Motor neuron (in vitro differentiated cells): ENCODE measurements at regions not wholly inside any gene's neighbourhood (a gene's known extent, or its start where the extent isn't known, plus 50 kb on each side); places are given as distances from the start of the nearest gene placed in this dataset.

Source experiments
- ATAC-seq, 8 experiments: fragments of 200-7000 bp; cut with Tn5 transposase; replicated peaks in 6 of 8; 2 replicates each; pipeline ENCODE4 v1.8.0; 2021; ENCODE audit warnings: mild to moderate bottlenecking in 8 of 8, moderate library complexity in 8 of 8
- H3K27ac ChIP-seq, 2 donors: fragments of 250-450 bp; sonication (Bioruptor Pico); 2 replicates each; pipeline ENCODE4 v1.9.0; 2021; ENCODE audit warnings: antibody characterized with exemption in 2 of 2, mild to moderate bottlenecking in 2 of 2, moderate library complexity in 1 of 2
- H3K4me1 ChIP-seq, 2 donors: fragments of 250-450 bp; sonication (Bioruptor Pico); replicated peaks in 1 of 2; 2 replicates each; pipeline ENCODE4 v1.6.1; 2021; ENCODE audit warnings: antibody characterized with exemption in 2 of 2, mild to moderate bottlenecking in 2 of 2, moderate library complexity in 1 of 2
- H3K4me3 ChIP-seq, 5 donors: fragments of 250-450 bp; sonication (Bioruptor Pico); 2 replicates each; pipeline ENCODE4 v1.9.0; 2021; ENCODE audit warnings: antibody characterized with exemption in 5 of 5, mild to moderate bottlenecking in 5 of 5, moderate library complexity in 4 of 5
- WGBS, 10 experiments: fragments of 450-650 bp; shearing (Covaris generic); methylation state at CpG; one replicate each; pipeline ENCODE4 v1.0.0; 2022; 5-methylcytosine and 5-hydroxymethylcytosine counted together
- in situ Hi-C, 9 experiments: fragments of 400-800 bp; cut with MboI; loops; one replicate each; pipeline ENCODE4 v1.15.0; 2021; ENCODE audit warnings: low sequenced_read_pairs in 9 of 9, low pct_unique_long_range_greater_than_20kb in 2 of 9; ENCODE audit not compliant: unreplicated experiment in 9 of 9

DNA sequence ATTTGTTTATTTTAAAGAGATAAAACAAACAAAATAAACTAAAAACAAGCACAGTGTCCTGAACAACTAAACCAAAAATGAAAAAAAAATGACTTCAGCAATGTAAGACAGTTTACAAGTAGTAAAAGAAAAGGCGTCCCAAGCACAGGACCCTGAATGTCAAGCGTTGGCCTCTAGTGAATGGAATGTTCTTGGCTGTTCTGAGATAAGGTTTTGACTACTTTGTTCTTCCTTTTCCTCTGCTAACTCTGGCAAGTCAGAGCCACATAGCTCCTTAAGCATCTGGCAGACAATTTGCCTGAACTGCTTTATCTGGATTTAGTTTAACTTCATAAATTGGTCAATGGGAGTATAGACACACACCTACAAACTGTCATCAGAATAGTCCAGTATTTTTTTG lies 655.2 kb downstream of the ANXA1 start:
- in situ Hi-C loops: no loop called here
- Histone ChIP-seq H3K27ac (no peak overlapping the region), H3K4me1 (no peaks in the 10 kb centered on the region), H3K4me3 (no peak overlapping the region)
- 0 to 100% (median 76%) methylated on average over 1 to 2 of the region's 2 CpGs for WGBS, 10 experiments
- ATAC-seq: no peak

DNA sequence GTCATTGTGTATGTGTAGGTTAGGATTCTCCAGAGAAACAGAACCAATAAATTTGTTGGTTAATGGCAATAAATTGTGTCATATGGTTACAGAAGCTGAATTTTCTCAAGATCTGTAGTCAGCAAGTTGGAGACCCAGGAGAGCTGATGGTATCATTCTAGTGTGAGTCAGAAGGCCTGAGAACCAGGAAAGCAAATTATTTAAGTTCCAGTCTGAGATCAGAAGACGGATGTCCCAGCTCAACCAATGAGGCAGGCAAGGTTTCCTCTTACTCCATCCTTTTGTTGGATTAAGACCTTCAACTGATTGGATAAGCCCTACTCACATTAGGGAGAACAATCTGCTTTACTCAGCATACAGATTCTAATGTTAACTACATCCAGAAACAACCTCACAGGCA lies 656.3 kb downstream of the ANXA1 start:
- ATAC-seq: peak in 1 of 8 experiments; percentile 53
- in situ Hi-C loops: no loop called here
- 14 to 100% (median 100%) methylated on average over 1 of the region's 1 CpG; no CpG with 5 or more reads in 5 of the 10 experiments for WGBS, 10 experiments

DNA sequence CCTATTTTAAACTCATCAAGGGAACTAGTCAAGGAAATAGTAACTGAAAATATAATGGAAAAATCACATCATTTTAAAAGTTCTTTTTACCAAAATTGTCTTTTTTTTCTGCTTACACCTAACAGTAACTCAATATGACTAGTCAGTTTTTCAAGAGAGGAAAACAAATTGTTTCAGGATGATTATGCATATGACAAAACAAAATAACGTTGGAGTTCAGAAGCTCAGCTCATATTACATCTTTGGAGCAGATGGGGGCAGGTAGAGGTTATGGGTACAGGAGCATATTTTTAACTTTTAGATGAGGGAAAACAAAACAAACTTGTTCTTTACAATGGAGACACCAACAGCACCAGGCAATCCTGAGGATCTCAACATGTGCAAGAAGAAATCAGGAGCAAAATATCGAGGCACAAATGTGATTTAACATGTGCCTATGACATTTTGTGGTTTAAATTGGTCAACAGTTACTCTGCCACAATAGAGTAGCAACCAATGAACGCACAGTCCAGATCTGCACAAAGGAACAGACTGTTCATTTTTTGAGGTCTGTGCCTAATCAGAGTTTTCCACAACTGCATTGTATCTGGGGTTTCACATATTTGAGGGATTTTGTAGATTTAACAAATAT lies 659.0 kb downstream of the ANXA1 start:
- 0 to 100% (median 57%) methylated on average over 1 to 3 of the region's 3 CpGs for WGBS, 10 experiments
- no peak for ATAC-seq

More for the DNA sequence above, 656.3 kb downstream of the ANXA1 start:
- Histone ChIP-seq H3K4me1 (no peaks in the 10 kb centered on the region), H3K4me3 (no peak overlapping the region), H3K27ac (no peak overlapping the region)

DNA sequence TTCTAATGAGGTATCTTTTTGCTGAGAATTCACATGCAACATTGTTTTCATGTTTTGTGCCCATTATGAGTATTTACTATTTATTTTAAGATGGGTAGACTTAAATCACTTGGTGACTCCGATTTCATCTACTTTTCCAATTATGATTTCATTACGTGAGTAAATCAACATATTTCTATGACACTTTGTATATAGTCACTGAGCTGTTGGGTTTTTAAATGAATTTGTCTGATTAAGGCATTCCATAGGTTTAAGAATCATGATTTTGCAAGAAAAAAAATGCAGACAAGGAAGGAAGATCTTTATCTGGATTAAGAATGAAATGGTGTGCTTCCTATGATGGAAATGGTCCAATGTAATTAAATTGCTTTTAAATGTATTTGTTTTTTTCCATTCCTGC lies 661.9 kb downstream of the ANXA1 start:
- no peak overlapping the region for H3K4me3 ChIP-seq
- no peaks in the 10 kb centered on the region for H3K4me1 ChIP-seq
- WGBS, 10 experiments: 0 to 100% (median 39%) methylated on average over 1 to 2 of the region's 2 CpGs; no CpG with 5 or more reads in 2 of the 10 experiments
- in situ Hi-C loops: no loop called here
- ATAC-seq: no peak
- no peak overlapping the region for H3K27ac ChIP-seq

More for the DNA sequence above, 659.0 kb downstream of the ANXA1 start:
- in situ Hi-C loops: no loop called here
- Histone ChIP-seq H3K27ac (no peak overlapping the region), H3K4me1 (no peaks in the 10 kb centered on the region), H3K4me3 (no peak overlapping the region)

DNA sequence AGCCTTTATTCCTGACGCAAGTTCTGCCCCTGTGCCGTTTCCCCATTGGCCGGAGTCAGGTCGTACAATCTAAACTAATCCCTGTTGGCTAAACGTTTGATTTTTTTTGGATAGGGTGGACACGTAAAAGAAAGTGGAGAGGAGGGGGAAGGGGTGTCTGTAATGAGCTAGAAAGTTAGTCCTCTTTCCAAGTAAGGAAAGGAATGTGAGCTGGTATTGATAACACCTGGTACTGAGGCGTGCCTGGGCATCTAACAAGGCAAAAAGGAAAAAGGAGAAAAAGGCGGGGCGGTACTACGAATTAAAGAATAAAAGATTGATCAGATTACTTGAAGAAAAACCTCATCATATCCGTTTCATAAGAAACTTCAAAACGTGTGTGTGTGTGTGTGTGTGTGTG lies 665.2 kb downstream of the ANXA1 start:
- ATAC-seq: no peak
- Histone ChIP-seq H3K4me1 (no peaks in the 10 kb centered on the region), H3K27ac (no peak overlapping the region), H3K4me3 (no peak overlapping the region)
- 38 to 95% (median 58%) methylated on average over 1 to 12 of the region's 12 CpGs; no CpG with 5 or more reads in 1 of the 10 experiments for WGBS, 10 experiments
- in situ Hi-C loops: no loop called here

DNA sequence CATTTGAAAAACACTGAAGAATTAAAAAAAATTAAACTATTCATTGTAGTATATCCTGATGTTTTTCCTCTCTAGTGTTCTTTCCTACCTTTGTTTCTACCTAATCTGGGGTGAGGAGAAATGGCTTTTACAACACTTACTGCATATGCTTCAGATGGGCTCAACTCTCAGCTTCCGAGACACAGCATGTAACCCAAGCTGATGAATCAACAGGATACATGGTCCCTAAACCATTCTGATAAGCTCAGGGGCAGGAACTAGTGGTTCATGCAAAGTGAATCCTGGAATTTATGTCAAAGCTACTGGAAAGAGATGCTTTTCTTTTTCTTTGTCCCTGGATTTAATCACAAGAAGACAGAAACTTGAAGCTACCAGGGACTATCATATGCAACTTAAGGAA lies 672.5 kb upstream of the RORB start:
- Histone ChIP-seq H3K4me1 (no peaks in the 10 kb centered on the region), H3K4me3 (no peak overlapping the region), H3K27ac (no peak overlapping the region)
- ATAC-seq: no peak
- in situ Hi-C loops: no loop called here
- 0 to 100% (median 59%) methylated on average over 1 of the region's 1 CpG for WGBS, 10 experiments

DNA sequence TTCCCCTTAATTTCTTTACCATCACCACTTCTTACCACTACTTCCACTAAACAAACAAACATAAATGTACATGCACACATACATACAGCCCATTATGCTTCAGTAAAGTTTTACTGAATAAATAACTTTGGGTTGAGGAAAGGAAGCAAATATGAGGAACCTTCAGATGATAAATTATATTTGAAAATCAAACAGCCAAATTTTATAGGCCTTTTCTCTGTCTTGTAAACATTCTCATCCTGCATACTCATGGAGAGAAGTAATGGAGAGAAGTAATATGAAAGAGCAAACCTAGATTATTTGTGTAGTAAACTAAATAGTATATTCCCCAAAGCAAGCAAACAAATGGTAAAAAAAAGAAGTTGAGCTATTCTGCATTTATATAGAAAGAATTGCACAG lies 658.3 kb upstream of the RORB start:
- no peak for ATAC-seq
- no peak overlapping the region for H3K4me3 ChIP-seq
- in situ Hi-C loops: no loop called here
- H3K4me1 ChIP-seq: peaks cover 2% of the 10 kb centered on the region in 2 donors
- H3K27ac ChIP-seq: no peak overlapping the region

DNA sequence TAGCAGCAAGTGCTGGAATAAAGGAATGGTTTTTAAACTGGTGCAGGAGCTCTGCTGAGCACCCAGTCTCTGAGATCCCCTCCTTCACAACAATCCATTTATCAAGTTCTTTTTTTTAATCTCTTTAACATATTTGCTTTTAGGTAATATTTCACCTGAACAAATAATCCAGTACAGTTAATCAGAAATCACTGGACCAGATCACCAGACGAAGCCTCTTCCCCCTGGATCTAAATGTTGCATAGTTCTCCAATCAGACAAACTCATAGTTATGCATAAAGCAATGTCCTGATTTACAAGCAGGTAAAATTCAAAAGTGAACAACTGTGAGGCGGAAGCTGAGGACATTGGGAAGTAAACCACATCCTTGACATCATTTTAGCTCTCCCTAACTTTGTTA lies 657.7 kb upstream of the RORB start:
- 10 to 100% (median 62%) methylated on average over 2 of the region's 2 CpGs; no CpG with 5 or more reads in 2 of the 10 experiments for WGBS, 10 experiments
- Histone ChIP-seq H3K27ac (no peak overlapping the region), H3K4me1 (peaks cover 6 to 8% of the 10 kb centered on the region in 2 donors), H3K4me3 (no peak overlapping the region)
- in situ Hi-C loops: no loop called here
- no peak for ATAC-seq

DNA sequence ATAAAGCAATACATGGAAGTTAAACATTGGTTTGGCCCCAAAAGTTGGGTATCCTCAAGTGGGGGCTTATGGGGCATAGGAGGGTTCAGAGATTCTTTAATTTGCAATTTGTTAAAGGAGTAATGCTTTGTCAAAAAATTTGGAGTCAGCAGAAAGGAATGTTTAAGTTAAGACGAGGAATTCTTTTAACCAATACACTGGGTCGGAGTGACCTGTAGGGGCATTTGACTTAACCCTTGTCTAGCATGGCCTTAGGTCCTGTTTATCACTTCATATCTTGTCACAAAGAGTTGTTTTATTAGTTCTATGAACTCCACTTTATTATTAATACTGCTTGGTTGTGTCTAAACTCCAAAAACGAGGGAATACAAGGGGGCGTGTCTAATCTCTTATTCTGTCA lies 656.1 kb upstream of the RORB start:
- H3K27ac ChIP-seq: no peak overlapping the region
- peaks cover 6 to 12% of the 10 kb centered on the region in 2 donors for H3K4me1 ChIP-seq
- in situ Hi-C loops: no loop called here
- 30 to 94% (median 72%) methylated on average over 1 to 4 of the region's 4 CpGs for WGBS, 10 experiments
- H3K4me3 ChIP-seq: no peak overlapping the region
- ATAC-seq: no peak

DNA sequence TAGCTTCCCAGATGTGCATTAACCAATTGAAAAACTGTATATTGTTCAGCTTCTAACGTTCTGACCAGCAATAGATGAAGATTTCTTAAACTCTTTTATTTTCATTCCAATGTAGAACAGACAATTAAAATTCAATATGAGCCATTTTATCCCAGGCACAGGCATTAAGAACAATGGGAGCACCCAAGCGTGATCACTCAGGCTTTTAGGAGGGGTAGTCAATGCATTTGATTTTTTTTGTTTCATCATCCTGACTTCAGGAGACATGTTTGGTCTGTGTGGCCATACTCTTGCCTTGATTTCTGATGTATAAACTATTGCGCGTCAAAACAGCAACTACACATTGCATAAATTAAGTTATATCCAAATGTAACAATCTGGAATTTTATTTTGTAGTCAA lies 653.0 kb upstream of the RORB start:
- no peak overlapping the region for H3K4me3 ChIP-seq
- ATAC-seq: peak in 4 of 8 experiments; percentile 57 to 69 (median 61)
- H3K4me1 ChIP-seq: peaks cover 6 to 22% of the 10 kb centered on the region in 2 donors
- in situ Hi-C loops: no loop called here
- whole genome bisulfite sequencing, 10 experiments: 54 to 94% (median 70%) methylated on average over 1 to 4 of the region's 4 CpGs; no CpG with 5 or more reads in 1 of the 10 experiments
- H3K27ac ChIP-seq: no peak overlapping the region

DNA sequence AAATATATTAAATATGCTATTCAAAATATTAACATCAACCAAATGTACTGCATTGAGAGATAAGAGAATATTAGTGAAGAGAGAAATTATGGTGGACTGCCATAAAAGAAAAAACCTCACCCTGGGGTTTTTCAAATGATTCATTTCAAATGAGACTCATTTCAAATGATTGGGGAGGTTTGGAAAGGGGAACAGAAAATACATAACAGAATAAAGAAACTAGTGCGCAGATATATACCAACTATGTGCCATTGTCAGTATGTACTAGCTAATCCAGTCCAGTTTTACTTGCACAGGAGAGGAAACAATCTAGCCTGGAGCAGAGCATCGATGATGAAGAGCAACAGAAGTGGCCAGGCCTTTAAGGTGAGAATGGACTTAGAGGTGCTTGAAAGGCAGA lies 651.6 kb upstream of the RORB start:
- ATAC-seq: no peak
- 0 to 100% (median 88%) methylated on average over 1 to 2 of the region's 2 CpGs; no CpG with 5 or more reads in 3 of the 10 experiments for WGBS, 10 experiments

DNA sequence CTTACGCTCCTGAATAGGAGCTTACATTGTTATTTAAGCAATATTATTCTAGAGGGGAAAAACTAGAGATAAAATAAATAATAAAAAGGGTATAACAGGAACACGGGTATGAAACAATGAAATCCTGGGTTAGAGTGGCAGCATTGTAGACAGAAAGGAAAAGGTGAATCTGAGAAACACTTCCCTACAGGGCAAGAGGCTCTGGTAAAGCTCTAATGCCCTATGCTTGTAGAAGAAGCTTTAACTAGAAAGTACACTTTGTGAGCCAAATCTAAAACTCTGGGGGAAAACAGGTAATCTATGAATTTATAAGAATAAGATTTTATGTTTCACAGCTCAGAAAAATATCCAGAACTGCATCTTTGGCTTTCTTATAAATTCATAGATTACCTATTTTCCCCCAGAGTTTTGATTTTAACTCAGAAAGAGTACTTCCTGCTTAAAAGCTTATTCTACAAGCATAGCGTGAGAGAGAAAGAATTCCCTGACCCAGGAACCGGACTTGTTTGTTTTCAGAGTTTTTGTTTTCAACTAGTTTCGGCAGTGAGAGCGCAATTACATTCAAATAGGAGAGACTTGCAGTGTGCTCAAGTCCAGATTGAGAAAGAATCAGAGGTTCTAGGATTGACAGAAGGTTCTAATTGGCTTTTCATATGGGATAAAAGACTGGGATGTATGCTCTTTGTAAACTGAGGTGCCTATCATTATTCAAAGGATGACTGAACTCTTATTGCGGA lies 651.0 kb upstream of the RORB start:
- WGBS, 10 experiments: 26 to 73% (median 51%) methylated on average over 3 to 7 of the region's 7 CpGs
- in situ Hi-C loops: no loop called here
- Histone ChIP-seq H3K4me3 (no peak overlapping the region), H3K27ac (no peak overlapping the region), H3K4me1 (peaks cover 6 to 22% of the 10 kb centered on the region in 2 donors)
- peak in 2 of 8 experiments; percentile 35 to 41 for ATAC-seq

More for the DNA sequence above, 651.6 kb upstream of the RORB start:
- Histone ChIP-seq H3K4me1 (peaks cover 6 to 22% of the 10 kb centered on the region in 2 donors), H3K4me3 (no peak overlapping the region), H3K27ac (no peak overlapping the region)
- in situ Hi-C loops: no loop called here

DNA sequence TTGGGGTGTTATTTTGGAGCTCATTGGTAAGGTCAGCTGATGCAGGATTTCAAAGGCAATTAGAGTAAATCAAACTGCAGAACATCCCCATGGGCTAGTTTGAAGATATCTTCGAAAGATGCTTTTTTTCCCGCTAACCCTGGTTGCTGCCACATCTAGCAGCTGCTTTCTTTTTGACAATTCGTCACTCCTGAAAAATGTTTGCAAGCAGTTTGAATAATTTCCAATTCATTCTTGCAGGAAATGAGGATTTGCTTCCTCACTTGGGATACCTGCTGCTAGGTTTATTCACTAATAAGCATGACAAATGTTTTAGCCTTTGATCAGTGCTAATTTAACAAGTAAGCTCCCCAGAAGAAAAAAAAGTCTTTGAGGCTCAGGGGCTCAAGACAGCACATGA lies 649.6 kb upstream of the RORB start:
- no peak for ATAC-seq
- no peak overlapping the region for H3K4me3 ChIP-seq
- H3K4me1 ChIP-seq: peaks cover 6 to 22% of the 10 kb centered on the region in 2 donors
- WGBS, 10 experiments: 0 to 56% (median 23%) methylated on average over 1 to 3 of the region's 3 CpGs
- in situ Hi-C loops: no loop called here
- no peak overlapping the region for H3K27ac ChIP-seq

DNA sequence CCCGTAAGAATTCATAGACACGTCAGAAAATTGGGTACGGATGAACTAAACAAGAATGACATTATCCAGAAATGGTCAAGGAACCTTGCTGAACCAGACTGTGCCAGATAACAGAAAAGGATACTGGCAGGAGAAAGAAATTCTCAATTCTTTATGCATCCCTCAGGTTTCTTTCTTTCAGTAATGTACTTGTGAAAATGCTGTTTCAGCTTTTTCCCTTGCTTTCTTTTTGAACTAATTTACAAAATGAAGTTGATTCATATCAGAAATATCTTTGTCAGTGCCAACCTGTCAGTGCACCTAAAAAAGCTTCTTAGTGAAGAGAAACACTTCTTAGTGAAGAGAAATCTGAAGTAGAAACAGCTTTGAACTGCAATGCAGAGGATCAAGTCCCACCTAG lies 643.6 kb upstream of the RORB start:
- in situ Hi-C loops: no loop called here
- no peak for ATAC-seq
- 17 to 100% (median 84%) methylated on average over 2 to 3 of the region's 3 CpGs; no CpG with 5 or more reads in 1 of the 10 experiments for WGBS, 10 experiments

More for the DNA sequence above, 643.6 kb upstream of the RORB start:
- no peak overlapping the region for H3K27ac ChIP-seq
- no peak overlapping the region for H3K4me3 ChIP-seq
- H3K4me1 ChIP-seq: no peaks in the 10 kb centered on the region
